ENCODE measurements at regions not wholly inside any gene's neighbourhood (a gene's known extent, or its start where the extent isn't known, plus 50 kb on each side); places are given as distances from the start of the nearest gene placed in this dataset.

DNA sequence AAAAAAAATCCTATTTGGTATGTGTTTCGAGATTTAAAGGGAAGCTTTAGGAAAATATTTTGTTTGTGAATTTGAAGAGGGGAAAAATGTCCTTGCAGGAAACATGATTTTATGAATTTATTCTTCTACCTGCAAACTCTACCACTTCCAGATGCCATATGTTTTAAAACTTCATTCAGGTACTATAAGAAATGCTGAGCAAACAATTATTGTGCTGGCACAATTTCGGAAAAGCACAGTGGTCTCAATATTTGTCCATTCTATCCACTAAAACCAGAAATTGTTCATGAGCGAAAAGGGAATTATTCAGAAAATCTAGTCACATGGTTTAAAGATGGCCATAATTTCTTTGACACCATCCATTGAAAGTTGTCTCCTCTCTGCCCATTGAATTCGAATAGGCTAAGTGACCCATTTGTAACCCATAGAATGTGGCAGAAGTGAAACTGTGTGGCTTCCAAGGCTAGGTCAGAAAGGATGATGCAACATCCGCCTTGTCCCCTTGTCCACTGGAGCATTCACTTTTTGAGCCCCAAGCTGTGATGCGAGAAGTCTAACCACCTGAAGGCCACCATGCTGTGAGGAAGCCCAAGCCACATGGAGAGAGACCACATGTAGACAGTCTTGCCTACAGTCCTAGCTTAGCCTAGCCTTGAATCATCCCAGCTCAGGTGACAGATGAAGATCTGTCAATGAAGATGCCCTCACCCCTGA is 189.8 kb upstream of the PRKCQ start:
- in situ Hi-C loops (cut with MboI; ENCODE audit: low pct_unique_long_range_greater_than_20kb, low sequenced_read_pairs) = no loop called here

DNA sequence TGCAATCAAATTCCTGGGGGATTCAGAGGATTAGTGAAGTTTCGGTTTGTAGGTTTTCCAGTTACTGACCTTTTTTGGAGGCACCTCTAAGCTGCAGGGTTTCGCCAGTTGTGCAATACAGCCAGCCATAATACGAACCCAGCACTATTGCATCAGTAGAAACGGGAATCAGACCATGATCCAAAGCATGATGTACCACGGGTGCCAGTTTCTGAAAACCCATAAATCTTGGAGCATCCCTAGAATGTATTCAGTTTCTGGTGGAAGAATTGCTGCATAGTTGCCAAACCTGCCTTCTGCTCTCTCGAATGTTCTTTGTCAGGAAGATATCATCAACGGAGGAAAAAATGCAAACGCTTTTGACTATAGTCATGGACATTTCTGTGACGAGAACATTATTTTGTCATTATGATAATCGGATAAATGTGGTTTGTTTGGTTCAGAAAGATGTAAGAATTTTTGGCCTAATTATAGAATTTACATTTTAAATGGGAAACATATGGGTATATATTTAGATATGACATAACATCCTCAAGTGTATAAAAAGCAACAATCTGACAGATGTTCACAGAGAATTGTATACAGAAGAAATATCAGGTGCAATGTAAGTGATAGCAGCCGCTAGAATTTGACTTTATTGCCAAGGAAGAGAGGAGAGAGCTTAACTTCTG is 186.2 kb upstream of the PRKCQ start:
- DNase-seq = no peak
- in situ Hi-C loops (cut with MboI; ENCODE audit: low pct_unique_long_range_greater_than_20kb, low sequenced_read_pairs) = no loop called here

More for the DNA sequence above, 189.8 kb upstream of the PRKCQ start:
- DNase-seq = no peak

DNA sequence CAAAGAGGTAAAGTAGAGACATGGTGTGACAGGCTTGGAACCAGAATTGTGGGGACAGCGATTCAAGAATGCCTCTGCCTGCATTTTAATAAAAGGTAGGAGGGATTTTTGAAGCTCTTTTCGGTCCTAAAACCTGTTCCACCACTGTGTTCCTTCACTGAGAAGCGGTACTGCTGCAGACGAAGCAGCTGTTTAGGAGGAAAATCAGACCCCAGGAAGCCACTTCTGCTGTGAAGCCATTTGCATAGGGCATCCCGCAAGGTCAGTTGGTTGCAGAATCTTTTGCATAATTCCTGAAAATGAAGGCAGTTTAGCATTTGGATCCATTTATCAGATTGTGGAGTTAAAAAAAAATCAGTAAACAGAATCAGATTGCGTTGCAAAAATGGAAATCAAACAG is 183.3 kb upstream of the PRKCQ start:
- in situ Hi-C loops (cut with MboI; ENCODE audit: low pct_unique_long_range_greater_than_20kb, low sequenced_read_pairs) = no loop called here
- DNase-seq = no peak

DNA sequence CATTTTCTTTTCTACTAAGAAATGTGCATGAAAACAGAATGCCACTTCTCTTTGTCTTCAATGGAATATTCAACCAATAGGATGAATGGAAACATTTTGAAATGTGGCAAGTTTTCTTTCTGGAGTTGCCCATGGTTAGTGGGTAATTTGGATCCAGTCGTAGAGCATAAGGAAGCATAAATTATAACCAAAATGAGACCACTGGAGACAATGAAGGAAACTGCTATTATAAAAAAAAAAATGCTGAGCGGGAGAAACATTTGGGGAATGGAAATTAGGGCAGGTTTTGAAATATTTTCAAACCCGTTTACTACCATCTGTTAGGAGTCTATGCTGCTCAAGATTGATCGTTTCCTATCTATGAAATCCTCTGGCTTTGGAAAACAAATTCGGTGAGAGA is 182.9 kb upstream of the PRKCQ start:
- DNase-seq = no peak
- in situ Hi-C loops (cut with MboI; ENCODE audit: low pct_unique_long_range_greater_than_20kb, low sequenced_read_pairs) = no loop called here

DNA sequence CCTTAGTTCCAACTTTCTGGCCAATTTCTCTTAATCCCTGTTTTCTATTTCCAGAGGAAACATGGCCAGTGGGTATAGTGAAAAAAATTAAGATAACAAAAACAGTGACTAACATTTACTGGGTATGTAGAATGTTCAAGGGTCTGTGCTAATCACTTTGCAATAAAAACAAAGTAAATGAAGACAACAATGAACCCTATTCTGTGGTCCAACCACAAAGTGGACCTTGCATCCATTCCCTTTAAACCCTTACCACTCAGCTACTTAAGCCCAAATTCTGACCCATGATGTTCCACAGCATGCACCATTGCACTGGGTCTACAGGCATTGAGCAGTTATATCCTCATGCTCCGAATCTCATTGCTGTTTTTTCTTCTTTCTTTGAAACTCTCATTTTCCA is 179.9 kb upstream of the PRKCQ start:
- in situ Hi-C loops (cut with MboI; ENCODE audit: low pct_unique_long_range_greater_than_20kb, low sequenced_read_pairs) = no loop called here

DNA sequence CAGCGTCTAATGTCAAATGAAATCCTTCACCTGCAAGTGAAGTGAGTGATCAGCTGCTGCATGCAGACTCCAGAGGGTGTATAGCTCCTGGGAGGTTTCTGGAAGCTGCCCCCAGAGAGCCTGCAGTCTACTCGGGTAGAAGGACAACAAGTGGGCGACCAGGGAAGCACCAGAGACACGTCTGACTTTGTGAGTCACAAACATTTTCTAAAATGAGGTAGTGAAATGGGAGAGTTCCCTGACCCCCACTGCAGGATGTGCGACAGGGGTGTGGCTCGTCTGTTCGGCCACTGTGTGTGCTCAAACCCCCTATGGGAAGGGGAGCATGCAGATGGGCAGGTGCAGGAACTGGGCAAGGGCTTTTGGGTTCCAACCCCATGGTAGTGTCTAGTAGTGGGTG is 177.1 kb upstream of the PRKCQ start:
- DNase-seq = no peak
- in situ Hi-C loops (cut with MboI; ENCODE audit: low pct_unique_long_range_greater_than_20kb, low sequenced_read_pairs) = no loop called here

More for the DNA sequence above, 179.9 kb upstream of the PRKCQ start:
- no peak for DNase-seq

DNA sequence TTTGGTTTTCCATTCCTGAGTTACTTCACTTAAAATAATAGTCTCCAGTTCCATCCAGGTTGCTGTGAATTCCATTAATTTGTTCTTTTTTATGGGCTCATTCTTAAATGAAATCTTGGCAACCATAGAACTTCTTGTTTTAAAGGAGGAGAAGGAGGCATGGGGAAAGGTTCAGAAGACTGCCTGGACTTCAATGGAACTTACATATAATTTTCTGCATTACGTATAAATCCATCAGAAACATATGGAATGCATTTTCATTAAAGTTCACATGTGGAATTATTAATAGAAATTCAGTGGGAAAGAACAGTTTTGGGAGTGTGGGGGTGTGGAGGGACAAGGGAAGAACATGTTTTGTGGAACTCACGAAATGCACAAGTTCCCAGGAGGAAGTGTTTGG is 176.6 kb upstream of the PRKCQ start:
- in situ Hi-C loops (cut with MboI; ENCODE audit: low pct_unique_long_range_greater_than_20kb, low sequenced_read_pairs) = no loop called here
- DNase-seq = no peak

DNA sequence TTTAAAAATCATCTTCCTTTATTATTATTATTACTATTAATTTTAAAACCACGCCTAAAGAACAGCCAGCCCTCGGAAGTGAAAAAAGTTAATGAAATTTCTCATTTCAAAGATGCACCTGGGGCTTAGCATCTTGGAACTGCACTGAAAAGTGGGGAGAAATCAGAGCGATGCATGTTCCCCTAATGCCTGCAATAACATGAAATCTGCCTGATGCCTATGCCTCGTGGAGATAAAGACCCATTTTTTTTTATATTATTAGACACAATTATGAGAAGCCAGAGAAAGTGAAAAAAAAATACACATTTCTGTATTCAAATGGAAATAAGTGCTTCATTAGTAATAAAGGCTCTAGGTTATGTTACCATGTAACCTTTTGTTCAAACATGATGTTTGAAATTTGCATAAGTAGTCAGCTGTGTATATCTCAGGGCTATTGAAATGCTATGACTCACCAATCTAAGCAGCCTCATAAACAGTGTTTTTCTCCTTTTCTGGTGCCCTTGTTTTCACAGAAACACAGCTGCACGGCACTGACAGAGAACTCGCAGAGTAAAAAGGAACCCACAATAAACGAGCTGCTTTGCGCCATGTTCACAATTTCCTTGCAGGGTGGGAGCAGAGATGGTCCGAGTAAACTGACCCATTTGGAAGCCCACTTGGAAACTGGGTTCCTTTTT is 175.8 kb upstream of the PRKCQ start:
- no peak for DNase-seq

DNA sequence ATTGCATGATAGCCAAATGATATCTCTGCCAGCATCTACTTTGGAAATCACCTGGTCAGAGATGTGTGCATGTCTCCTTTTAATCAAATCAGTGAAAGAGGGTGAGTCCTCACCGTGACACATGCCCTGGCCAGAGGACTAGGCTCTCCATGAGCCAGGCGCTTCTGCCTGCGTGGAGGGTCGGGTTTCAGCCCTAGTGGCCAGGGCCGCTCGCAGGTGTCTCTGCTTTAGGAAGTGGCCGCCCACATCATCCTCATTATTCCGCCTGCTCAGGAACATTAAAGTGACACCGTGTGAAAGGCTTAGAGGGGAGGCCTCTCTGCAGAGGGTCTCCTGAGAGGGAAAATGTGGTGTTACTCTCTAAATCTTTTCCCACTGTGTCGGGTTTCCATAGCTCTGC is 173.6 kb upstream of the PRKCQ start:
- no peak for DNase-seq
- in situ Hi-C loops (cut with MboI; ENCODE audit: low pct_unique_long_range_greater_than_20kb, low sequenced_read_pairs) = no loop called here

More for the DNA sequence above, 175.8 kb upstream of the PRKCQ start:
- in situ Hi-C loops (cut with MboI; ENCODE audit: low pct_unique_long_range_greater_than_20kb, low sequenced_read_pairs) = no loop called here

DNA sequence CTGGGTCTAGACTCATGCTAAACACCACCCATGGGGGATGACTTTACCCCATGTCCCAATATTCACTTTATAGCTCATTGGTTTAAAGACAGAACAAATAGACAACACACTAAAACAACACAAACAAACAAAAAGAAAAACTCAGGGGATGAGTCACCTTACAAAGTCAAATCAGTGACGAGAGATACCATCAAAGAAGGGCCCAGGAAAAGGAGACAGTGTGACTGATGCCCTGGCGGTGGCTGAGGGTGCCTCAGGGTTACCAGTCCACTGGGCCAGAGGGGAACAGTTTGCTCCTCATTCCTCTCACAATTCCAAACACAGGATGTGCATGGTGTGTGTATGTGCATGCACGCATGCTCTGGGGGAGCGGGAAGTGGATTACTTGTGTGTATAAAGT is 171.3 kb upstream of the PRKCQ start:
- in situ Hi-C loops (cut with MboI; ENCODE audit: low pct_unique_long_range_greater_than_20kb, low sequenced_read_pairs) = no loop called here
- no peak for DNase-seq

DNA sequence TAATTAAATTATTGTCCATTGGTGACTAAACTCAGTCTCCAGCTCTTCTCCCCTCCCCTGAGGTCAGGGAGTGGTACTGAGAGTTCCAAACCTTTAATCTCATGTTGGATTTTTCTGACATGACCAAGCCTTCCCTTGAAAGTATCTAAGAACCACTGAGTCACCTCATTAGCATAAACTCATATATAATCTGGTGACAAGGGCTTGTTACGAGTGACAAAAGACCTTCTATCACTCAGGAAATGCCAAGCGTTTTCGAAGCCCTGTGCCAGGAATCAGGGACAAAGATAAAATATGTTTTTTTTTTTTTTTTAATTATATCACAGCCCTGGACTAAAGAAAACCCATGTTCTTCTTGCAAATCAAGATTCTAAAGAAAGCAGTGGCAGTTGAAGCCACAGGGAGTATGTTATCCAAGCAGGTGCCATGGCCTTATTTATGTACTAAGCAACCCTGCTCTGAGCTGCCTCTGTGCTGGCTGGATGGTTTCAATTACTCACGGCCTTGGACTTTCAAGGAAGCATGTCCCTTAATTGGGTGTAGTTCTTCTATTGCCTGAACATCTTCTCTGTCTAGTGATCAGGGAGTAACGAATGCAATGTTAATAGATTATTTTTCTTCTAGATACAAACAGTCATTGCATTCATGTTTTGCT is 169.0 kb upstream of the PRKCQ start:
- in situ Hi-C loops (cut with MboI; ENCODE audit: low pct_unique_long_range_greater_than_20kb, low sequenced_read_pairs) = no loop called here
- DNase-seq = no peak

DNA sequence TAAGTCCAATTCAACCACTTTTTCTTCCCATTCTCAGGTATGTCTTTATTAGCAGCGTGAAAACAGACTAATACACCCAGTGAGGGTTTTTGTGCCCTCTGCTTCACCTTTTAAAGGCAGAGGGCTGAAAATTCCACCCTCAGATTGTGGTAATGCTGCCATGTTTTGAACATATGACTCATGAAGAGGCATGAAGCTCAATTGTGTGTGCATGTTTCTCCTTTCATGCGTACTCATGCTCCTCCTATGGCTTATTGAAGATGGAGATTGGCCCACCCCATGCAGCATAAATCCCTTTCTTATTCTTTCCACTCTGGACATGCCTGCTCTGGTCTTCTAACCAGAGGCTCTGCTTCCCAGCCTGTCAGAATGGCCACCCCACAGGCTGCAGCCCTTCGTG is 168.0 kb upstream of the PRKCQ start:
- in situ Hi-C loops (cut with MboI; ENCODE audit: low pct_unique_long_range_greater_than_20kb, low sequenced_read_pairs) = no loop called here
- no peak for DNase-seq

DNA sequence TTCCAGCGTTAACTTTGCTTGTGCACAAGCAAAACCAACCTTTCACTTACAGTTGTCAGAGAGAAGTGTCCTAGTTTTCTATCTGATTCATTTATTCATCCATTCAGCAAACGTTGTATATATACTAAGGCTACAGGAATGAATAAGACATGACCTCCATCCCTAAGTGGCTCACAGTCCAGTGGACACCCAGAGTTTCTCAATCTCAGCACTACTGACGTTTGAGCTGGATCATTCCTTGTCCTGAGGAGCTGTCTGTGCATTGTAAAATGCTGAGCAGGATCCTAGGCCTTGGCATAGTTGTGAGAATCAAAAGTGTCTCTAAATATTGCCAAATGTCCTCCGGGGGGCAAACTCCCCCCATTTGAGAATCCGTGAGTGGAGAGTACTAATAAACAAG is 166.7 kb upstream of the PRKCQ start:
- in situ Hi-C loops (cut with MboI; ENCODE audit: low pct_unique_long_range_greater_than_20kb, low sequenced_read_pairs) = no loop called here
- DNase-seq = no peak

DNA sequence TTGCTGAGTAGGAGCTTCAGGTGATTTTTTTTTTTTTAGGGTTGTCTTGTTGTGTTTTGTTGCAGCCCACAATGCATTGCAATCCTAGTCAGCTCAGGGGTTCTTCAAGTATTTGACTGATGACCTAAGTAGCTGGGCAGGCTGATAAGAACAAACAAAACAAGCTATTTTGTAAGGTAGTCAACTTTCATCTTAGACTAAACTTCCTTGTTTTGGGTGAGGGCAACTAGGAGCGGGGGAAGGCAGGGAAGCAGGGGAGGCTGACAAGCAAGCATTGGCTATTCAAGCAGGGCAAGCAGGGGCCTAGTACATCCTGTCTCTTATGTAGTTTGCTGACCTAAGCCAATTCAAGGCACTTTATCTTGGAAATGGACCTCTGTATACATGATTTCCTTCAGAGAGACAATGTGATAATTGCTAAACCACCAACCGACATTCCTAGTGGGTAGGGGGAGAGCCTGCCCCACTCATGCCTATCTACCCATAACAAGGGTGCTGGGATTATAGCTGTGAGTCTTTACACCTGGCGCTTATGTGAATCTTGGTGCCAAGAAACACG is 163.3 kb upstream of the PRKCQ start:
- in situ Hi-C loops (cut with MboI; ENCODE audit: low pct_unique_long_range_greater_than_20kb, low sequenced_read_pairs) = no loop called here

DNA sequence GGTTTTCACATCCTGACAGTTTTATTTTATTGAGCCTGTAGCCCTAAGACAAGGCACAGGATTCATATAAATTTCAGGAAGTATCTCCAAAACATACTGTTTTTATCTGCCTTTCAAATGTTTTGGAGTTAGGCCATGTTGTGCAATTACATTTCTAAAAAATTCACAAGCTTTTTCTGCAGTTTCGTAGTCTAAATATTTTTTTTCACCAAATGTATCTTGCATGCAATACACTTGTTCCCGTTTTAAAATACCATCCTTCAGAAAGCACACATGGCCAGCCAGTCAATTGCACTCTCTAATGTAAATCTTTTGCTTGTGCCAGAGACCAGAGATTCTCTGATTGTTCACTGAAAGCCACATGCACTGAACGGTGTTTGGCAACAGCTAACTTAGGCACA is 161.5 kb upstream of the PRKCQ start:
- in situ Hi-C loops (cut with MboI; ENCODE audit: low pct_unique_long_range_greater_than_20kb, low sequenced_read_pairs) = no loop called here
- DNase-seq = no peak

More for the DNA sequence above, 163.3 kb upstream of the PRKCQ start:
- DNase-seq = no peak

DNA sequence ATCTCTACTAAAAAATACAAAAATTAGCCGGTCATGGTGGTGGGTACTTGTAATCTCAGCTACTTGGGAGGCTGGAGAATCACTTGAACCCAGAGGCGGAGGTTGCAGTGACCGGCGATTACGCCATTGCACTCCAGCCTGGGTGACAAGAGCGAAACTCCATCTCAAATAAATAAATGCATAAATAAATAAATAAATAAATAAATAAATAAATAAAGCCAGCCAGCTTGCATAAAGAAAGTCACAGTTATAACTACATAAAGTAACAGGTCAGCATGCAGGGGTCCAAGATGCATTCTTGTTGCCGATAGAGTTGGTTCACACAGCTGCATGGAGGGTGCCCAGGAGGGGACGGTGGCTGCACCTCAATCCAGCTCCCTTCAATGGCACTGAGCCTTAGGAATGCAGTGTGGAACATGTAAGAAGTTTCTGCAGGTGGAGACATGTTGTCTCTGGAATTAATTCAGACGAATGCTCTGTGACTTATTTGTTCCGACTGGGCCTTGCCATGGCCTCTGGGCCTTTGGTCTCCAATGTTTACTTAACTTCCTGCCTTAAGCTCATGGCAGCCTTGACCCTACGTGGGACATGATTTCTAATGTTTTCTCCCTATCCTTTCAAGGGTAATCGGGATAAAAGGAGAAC is 159.6 kb upstream of the PRKCQ start:
- in situ Hi-C loops (cut with MboI; ENCODE audit: low pct_unique_long_range_greater_than_20kb, low sequenced_read_pairs) = no loop called here
- no peak for DNase-seq

DNA sequence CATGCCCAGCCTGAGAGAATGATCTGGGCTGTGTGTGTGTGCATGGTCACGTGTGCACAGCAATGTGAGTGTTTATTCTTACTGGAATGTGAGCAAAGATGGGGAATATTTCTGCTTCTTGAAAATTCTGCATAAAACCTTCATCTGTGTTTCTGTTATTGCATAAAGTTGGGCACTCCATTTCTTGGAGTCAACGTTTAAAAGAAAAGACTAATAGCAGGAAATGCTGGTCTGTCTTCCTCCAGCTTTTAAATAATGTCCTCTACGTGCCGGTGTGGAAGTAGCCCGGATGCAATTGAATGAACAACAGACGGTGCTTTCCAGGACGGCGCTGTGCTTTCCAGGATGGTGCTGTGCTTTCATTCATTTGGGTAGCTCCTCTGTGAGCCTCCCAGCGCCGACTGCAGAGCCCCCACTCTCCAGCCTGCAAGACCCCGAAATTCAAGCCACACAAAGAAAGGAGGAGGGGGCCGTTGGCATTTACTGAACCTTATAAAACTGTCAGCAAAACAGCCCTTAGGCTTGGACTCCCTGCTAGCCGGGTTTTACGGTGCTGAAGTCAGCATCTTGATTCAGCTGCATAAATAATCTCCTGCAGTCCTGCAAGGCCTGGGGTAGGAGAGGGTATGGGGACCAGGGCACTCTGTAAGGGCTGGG is 158.2 kb upstream of the PRKCQ start:
- in situ Hi-C loops (cut with MboI; ENCODE audit: low pct_unique_long_range_greater_than_20kb, low sequenced_read_pairs) = no loop called here
- DNase-seq = no peak

DNA sequence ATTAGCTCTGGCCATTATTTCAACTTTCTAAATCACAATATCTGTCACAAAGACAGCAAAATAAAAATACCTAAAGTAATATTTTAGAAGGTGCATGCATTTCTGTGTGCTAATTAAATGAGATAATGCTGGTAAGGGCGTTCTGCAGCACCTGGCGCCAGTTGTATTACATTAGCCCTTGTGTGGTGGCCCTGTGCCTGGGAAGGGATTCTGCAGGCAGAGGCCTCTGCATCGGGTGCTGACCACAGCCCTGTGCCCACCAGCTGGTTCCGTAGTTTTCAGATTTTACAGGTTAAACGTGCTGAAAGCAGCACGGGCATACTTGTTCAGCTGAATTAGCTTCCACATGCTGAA is 157.7 kb upstream of the PRKCQ start:
- in situ Hi-C loops (cut with MboI; ENCODE audit: low pct_unique_long_range_greater_than_20kb, low sequenced_read_pairs) = no loop called here
- DNase-seq = no peak

DNA sequence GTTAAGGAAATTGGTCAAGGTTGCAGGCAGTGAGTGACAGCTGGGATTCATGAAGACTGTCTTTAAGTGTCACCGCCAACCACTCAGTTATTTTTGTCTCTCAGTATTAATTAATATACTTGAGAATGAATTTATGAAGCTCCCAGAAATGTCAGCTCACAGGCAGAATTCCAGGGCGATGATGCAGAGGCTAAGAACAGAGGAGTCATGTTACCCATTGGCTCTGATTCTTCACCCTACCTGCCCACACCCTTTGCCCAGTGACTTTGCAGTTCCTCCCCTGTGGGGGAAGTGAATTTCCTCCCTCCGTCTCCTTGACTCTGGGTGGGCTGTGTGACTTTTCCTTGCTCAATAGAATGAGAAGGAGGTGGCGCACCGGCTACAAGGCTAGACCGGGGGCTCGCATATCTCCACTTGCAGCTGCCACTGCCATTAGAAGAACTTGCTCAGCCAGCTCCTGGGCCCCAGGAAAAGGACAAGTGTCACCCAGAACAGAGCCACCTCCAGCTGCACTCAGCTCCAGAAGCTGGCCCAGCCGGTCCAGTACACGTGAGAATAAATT is 157.1 kb upstream of the PRKCQ start:
- DNase-seq = no peak
- in situ Hi-C loops (cut with MboI; ENCODE audit: low pct_unique_long_range_greater_than_20kb, low sequenced_read_pairs) = no loop called here

Measured in KBM-7 (cell line).